Glutamatergic neuron (in vitro differentiated cells): ENCODE measurements at regions not wholly inside any gene's neighbourhood (a gene's known extent, or its start where the extent isn't known, plus 50 kb on each side); places are given as distances from the start of the nearest gene placed in this dataset.

Source experiments
- DNase-seq: peaks from one replicate; pipeline ENCODE4 v3.0.0; 2022
- H3K27ac Mint-ChIP-seq: one replicate; pipeline ENCODE4 v1.8.0; 2020; ENCODE audit warnings: mild to moderate bottlenecking, mixed read lengths, inconsistent platforms; ENCODE audit not compliant: unreplicated experiment
- H3K27me3 Mint-ChIP-seq: one replicate; pipeline ENCODE4 v1.8.0; 2020; ENCODE audit warnings: mild to moderate bottlenecking, moderate library complexity, mixed read lengths, inconsistent platforms; ENCODE audit not compliant: unreplicated experiment
- H3K36me3 Mint-ChIP-seq: one replicate; pipeline ENCODE4 v1.8.0; 2020; ENCODE audit warnings: mild to moderate bottlenecking, mixed read lengths, inconsistent platforms; ENCODE audit not compliant: unreplicated experiment
- H3K4me1 Mint-ChIP-seq: one replicate; pipeline ENCODE4 v1.8.0; 2020; ENCODE audit warnings: mild to moderate bottlenecking, low read depth, mixed read lengths, inconsistent platforms; ENCODE audit not compliant: unreplicated experiment
- H3K4me3 Mint-ChIP-seq: one replicate; pipeline ENCODE4 v1.8.0; 2020; ENCODE audit warnings: mild to moderate bottlenecking, mixed read lengths, inconsistent platforms; ENCODE audit not compliant: unreplicated experiment
- H3K9me3 Mint-ChIP-seq: one replicate; pipeline ENCODE4 v1.8.0; 2020; ENCODE audit warnings: mild to moderate bottlenecking, moderate library complexity, mixed read lengths, inconsistent platforms; ENCODE audit not compliant: unreplicated experiment
- TF ChIP-seq, protein P1 (sequence below): fragments of 200-600 bp; sonication (generic); IDR thresholded peaks from one replicate; pipeline ENCODE4 v1.5.0; 2021; ENCODE audit not compliant: partially characterized antibody, unreplicated experiment

- TF ChIP-seq, protein P1, sequence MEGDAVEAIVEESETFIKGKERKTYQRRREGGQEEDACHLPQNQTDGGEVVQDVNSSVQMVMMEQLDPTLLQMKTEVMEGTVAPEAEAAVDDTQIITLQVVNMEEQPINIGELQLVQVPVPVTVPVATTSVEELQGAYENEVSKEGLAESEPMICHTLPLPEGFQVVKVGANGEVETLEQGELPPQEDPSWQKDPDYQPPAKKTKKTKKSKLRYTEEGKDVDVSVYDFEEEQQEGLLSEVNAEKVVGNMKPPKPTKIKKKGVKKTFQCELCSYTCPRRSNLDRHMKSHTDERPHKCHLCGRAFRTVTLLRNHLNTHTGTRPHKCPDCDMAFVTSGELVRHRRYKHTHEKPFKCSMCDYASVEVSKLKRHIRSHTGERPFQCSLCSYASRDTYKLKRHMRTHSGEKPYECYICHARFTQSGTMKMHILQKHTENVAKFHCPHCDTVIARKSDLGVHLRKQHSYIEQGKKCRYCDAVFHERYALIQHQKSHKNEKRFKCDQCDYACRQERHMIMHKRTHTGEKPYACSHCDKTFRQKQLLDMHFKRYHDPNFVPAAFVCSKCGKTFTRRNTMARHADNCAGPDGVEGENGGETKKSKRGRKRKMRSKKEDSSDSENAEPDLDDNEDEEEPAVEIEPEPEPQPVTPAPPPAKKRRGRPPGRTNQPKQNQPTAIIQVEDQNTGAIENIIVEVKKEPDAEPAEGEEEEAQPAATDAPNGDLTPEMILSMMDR = no peak
- Mint-ChIP-seq H3K36me3 (peaks cover 12% of the 10 kb centered on the region), H3K27ac (no peak overlapping the region), H3K4me1 (no peaks in the 10 kb centered on the region), H3K4me3 (no peak overlapping the region), H3K27me3 (peaks cover 5% of the 10 kb centered on the region), H3K9me3 (peaks cover 6% of the 10 kb centered on the region)
- DNase-seq = no peak
Measured at GRCh38 chr15:100703032-100703578, 100.7 kb downstream of the ASB7 start.

GRCh38 chr15:100703671-100704070 lies 101.3 kb downstream of the ASB7 start:
- peaks cover 9% of the 10 kb centered on the region for H3K9me3 Mint-ChIP-seq
- DNase-seq = no peak
- no peak overlapping the region for H3K4me3 Mint-ChIP-seq
- H3K36me3 Mint-ChIP-seq = peaks cover 12% of the 10 kb centered on the region
- peaks cover 5% of the 10 kb centered on the region for H3K27me3 Mint-ChIP-seq
- TF ChIP-seq, protein P1 = no peak
- H3K4me1 Mint-ChIP-seq = no peaks in the 10 kb centered on the region
- H3K27ac Mint-ChIP-seq = no peak overlapping the region

DNA sequence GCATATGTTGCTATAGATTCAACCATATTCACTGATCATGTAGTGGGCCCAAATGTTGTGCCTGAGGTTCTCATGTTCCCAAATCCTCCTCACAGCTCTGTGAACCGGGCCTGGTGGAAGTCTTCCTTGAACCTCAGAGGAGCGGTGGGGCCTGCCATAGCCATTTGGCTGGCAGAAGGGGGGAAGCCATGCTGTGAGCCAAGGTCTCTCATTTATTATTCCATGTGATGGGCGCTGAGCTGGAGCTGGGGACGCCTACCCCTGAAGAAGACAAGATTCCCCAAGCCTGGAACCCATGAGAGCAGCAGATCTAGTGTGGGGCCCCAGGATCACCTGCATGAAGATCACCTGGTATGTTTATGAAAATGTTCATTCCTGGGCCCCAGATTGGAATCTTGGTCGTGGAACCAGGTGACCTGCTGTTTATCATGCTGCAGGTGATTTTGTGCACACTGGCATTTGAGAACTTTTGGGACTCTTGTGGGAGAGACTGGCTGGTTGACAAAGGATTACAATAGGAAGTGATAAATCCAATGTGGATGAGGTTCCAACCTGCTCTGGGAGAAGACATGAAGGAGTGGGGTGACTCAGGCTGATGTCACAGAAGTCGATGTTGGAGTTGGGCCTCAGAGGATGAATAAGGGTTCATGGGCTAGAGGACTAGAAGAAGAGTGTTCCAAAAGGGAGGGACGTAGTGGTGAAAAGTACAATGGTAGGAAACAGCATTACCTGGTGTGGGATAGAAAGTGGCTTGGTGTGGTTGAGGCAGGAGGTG lies 102.1 kb downstream of the ASB7 start:
- peaks cover 12% of the 10 kb centered on the region for H3K36me3 Mint-ChIP-seq
- H3K27ac Mint-ChIP-seq = no peak overlapping the region
- TF ChIP-seq, protein P1 = no peak
- peaks cover 9% of the 10 kb centered on the region for H3K9me3 Mint-ChIP-seq
- H3K4me1 Mint-ChIP-seq = no peaks in the 10 kb centered on the region
- H3K4me3 Mint-ChIP-seq = no peak overlapping the region
- H3K27me3 Mint-ChIP-seq = peaks cover 5% of the 10 kb centered on the region
- no peak for DNase-seq

DNA sequence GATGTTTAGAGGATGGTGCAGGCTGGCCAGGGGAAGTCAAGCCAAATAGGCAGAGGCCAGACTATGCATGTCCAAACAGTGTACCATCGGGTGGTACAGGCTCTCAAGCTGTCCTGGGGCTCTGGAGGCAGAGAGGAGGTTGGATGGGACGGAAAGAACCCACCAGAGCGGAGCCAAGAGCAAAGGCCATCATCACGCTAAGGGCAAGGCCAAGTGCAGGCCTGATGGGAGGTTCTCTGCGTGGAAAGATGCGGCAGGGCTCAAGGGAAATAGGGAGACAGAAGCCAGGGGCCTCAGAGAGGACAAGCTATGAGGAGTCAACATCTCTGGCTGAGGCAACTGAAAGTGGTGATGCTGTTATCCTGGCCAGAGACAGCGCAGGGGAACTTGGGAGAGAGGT lies 102.7 kb downstream of the ASB7 start:
- TF ChIP-seq, protein P1 = no peak
- peaks cover 15% of the 10 kb centered on the region for H3K36me3 Mint-ChIP-seq
- H3K4me1 Mint-ChIP-seq = no peaks in the 10 kb centered on the region
- no peak overlapping the region for H3K27ac Mint-ChIP-seq
- H3K27me3 Mint-ChIP-seq = peaks cover 5% of the 10 kb centered on the region
- no peak for DNase-seq
- H3K9me3 Mint-ChIP-seq = peaks cover 9% of the 10 kb centered on the region
- H3K4me3 Mint-ChIP-seq = no peak overlapping the region

- H3K9me3 Mint-ChIP-seq = peaks cover 9% of the 10 kb centered on the region
- H3K36me3 Mint-ChIP-seq = peaks cover 22% of the 10 kb centered on the region
- peaks cover 8% of the 10 kb centered on the region for H3K27me3 Mint-ChIP-seq
- no peak overlapping the region for H3K4me3 Mint-ChIP-seq
- H3K27ac Mint-ChIP-seq = no peak overlapping the region
- no peaks in the 10 kb centered on the region for H3K4me1 Mint-ChIP-seq
- DNase-seq = no peak
- TF ChIP-seq, protein P1 = no peak
Measured at GRCh38 chr15:100705841-100706240, 103.5 kb downstream of the ASB7 start.
